Mesenteric fat pad (tissue), 1 donor: ENCODE measurements at regions not wholly inside any gene's neighbourhood (a gene's known extent, or its start where the extent isn't known, plus 50 kb on each side); places are given as distances from the start of the nearest gene placed in this dataset.
"Not testable (repeated sequence)": the region's sequence is repeated elsewhere in the genome, so short reads cannot be mapped to it uniquely, and the experiment has no call there.

Experiments used
- DNase-seq: peaks from one replicate; pipeline ENCODE4 v3.0.0-alpha.2; 2020; ENCODE audit warnings: low spot score
- donor health status: DM: yes; HTN: yes; CAD: no.

GRCh38 chr5:12607817-12608216 lies 703.6 kb upstream of the CTNND2 start:
- not testable (repeated sequence) for DNase-seq

DNA sequence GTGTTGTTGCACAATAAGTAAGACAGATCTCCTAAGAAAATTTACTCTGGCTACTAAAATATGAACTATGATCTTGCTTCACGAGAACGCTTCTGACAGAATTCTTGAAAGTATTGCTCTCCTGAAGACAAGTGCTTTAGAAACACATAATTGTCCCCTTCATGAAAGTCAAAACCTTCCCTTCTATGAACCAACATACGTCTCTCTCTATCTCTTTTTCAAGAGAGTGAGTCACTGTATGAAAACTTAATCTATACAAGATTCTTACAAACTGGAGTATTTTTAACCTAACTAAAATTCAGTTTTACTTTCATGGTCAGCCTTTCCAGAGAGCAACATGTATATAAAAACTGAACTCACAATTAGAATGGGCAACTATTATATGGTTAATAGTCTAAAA lies 688.0 kb upstream of the CTNND2 start:
- DNase-seq = no peak

DNA sequence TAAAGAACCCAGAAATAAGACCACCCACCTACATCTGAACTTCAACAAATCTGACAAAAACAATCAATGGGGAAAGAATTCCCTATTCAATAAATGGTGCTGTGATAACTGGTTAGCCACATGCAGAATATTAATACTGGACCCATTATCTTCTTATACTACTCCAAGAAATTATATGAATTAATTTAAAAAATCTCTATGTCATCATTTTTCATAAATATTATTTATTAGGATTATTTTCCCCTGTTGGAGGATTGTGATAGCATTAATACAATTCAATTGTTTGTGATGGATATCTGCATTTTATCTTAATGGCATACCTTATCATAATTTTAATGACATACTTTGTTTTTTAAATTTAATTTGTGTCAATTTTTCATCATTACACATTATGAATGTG lies 682.2 kb upstream of the CTNND2 start:
- no peak for DNase-seq

DNA sequence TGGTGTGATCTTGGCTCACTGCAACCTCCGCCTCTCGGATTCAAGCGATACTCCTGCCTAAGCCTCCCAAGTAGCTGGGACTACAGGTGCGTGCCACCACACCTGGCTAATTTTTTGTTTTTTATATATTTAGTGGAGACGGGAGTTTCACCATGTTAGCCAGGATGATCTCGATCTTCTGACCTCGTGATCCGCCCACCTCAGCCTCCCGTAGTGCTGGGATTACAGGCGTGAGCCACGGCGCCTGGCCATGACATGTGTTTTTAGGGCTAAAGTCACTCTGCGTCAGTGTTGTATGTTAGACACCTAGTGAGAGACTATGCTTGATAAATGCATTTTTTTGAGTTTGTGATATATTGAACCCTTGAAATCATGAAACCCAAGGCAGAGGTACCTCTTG lies 674.6 kb upstream of the CTNND2 start:
- DNase-seq = not testable (repeated sequence)

GRCh38 chr5:12576953-12577352 lies 672.7 kb upstream of the CTNND2 start:
- not testable (repeated sequence) for DNase-seq

- not testable (repeated sequence) for DNase-seq
These were observed 670.2 kb upstream of the CTNND2 start for GRCh38 chr5:12574298-12575093.

- not testable (repeated sequence) for DNase-seq
These were observed 669.7 kb upstream of the CTNND2 start for GRCh38 chr5:12573916-12574297.

GRCh38 chr5:12570688-12571087 lies 666.4 kb upstream of the CTNND2 start:
- no peak for DNase-seq

GRCh38 chr5:12566441-12566840 lies 662.2 kb upstream of the CTNND2 start:
- no peak for DNase-seq

- no peak for DNase-seq
These were observed 652.8 kb upstream of the CTNND2 start for GRCh38 chr5:12557012-12557411.

GRCh38 chr5:12526113-12526512 lies 621.9 kb upstream of the CTNND2 start:
- no peak for DNase-seq

- DNase-seq = no peak
These were observed 617.9 kb upstream of the CTNND2 start for GRCh38 chr5:12522116-12522515.

DNA sequence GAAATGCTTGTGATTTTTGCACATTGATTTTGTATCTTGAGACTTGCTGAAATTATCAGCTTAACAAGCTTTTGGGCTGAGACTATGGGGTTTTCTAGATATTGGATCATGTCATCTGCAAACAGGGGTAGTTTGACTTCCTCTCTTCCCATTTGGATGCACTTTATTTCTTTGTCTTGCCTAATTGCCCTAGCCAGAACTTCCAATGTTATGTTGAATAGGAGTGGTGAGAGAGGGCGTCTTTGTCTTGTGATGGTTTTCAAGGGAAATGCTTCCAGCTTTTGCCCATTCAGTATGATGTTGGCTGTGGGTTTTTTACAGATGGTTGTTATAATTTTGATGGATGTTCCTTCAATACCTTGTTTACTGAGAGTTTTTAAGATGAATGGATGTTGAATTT lies 600.7 kb upstream of the CTNND2 start:
- DNase-seq = not testable (repeated sequence)

GRCh38 chr5:12488161-12488560 lies 583.9 kb upstream of the CTNND2 start:
- no peak for DNase-seq

GRCh38 chr5:12480487-12480886 lies 576.2 kb upstream of the CTNND2 start:
- DNase-seq = no peak

- no peak for DNase-seq
These were observed 573.3 kb upstream of the CTNND2 start for GRCh38 chr5:12477554-12477953.

GRCh38 chr5:12467799-12468198 lies 563.6 kb upstream of the CTNND2 start:
- no peak for DNase-seq

- DNase-seq = no peak
These were observed 556.4 kb upstream of the CTNND2 start for GRCh38 chr5:12460493-12461261.

DNA sequence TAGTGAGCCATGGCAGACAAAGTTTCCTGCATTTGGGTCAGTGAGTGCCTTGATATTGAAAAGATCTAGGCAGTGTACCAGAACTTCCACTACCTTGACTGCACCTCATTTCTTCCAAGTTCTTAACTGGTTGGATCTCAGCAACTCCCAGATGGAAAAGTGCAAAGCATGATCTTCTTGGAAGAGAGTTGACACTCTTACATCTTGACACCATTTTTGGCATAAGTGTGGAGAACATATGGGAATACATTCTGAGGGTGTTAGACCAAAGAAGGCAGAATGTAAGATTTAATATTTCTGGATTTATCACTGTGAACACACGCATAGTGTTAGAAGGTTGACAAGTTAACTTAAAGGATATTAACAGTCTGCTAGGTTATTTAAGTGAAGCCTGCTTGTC lies 555.1 kb upstream of the CTNND2 start:
- no peak for DNase-seq

DNA sequence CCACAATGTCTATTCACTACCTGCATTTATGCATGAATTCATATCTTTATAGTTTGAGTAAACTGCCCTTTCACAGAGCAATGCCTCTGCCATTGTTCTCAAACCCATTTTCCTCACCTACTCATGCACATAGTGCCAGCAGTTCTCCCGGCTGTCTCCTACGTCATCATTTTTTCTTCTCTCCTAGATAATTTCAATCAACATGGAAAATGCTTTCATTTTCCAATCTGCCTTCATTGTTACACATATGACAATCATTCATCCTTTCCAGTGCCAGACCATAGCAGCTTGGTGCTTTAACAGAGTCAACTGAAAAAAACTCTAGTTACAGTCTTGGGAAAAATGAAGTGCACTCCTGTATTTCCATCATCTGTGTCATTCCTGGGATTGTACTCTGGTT lies 514.8 kb upstream of the CTNND2 start:
- DNase-seq = no peak

DNA sequence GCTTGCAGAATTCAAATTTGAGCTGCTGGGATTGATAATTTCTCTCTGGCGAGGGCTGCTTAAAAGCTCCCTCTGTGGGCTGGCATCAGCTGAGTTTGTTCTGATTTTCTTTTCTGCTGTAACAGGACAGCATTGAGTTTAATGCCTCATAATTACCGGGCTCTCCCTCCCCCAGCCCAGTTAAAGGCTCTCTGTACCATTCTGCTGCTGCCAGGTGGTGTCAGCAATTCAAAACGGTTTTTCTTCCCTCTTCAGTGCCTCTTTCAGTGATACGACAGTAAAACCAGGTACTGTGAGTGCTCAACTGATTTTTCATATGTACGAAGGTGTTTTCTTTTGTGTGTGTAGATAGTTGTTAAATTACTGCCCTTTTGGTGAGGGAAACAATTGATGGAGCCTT lies 509.3 kb upstream of the CTNND2 start:
- no peak for DNase-seq

DNA sequence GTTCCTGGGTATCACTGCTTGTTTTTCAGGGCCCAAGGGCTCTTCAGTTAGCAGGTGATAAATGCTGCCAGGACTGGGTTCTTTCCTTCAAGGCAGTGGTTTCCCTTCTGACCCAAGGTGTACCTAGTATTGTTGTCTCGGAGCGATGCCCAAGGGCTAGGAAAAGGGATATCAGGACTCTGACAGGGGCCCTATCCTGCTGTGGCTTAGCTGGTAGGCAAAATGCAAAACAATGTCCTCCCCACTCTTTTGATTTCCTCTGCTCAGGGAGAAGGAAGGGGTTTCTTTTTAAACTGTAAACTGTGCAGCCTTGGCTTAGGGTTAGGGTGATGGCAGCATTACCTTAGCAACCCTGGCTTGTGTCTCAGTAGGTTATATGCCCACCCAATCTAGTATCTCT lies 508.8 kb upstream of the CTNND2 start:
- DNase-seq = no peak

DNA sequence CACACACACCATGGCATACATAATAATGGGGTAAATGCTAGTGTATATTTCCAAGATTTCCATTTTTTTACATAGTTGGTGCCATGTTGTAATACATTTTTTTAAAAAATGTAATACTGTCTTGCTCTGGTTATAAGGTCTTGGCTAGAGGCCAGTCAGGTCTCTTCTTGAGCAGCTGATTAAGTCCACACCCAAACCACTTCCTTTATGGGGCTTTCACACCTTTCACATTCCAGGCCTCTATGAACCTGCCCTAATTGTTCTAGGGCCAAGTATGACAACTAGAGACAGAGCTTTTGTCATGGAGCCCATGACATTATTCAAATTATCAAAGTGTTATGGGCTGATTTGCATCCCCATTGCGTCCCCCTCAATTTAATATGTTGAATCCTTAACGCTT lies 495.6 kb upstream of the CTNND2 start:
- no peak for DNase-seq
